NCI-H1417 treated with DMSO at 0.1 percent for 48 hours (cell line): ENCODE measurements at regions not wholly inside any gene's neighbourhood (a gene's known extent, or its start where the extent isn't known, plus 50 kb on each side); places are given as distances from the start of the nearest gene placed in this dataset.

ENCODE experiments used
- DNase-seq: peaks from one replicate; lab custom pipeline; 2025; lab: John Stamatoyannopoulos, UW

DNA sequence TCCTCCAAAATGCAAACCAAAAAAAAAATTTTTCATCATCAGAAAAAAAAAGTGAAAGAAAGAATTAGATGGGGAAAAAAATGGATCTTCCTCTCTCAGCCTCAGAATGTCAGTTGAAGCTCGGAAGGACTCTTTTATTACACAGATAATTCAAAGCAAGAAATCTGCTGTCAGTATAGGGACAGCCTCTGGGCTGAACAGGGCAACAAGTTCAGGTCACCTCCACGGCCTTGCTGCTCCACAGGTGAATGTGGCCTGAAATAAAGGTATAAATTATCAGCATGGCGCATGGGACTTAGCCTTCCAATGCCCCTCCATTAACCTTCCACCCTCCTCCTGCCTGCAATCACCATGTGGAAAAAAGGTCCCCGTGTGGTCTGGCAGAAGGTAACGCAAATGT, 316.8 kb upstream of the POU3F3 start:
- DNase-seq = no peak

GRCh38 chr2:104538077-104538476, 315.8 kb upstream of the POU3F3 start:
- DNase-seq = no peak

DNA sequence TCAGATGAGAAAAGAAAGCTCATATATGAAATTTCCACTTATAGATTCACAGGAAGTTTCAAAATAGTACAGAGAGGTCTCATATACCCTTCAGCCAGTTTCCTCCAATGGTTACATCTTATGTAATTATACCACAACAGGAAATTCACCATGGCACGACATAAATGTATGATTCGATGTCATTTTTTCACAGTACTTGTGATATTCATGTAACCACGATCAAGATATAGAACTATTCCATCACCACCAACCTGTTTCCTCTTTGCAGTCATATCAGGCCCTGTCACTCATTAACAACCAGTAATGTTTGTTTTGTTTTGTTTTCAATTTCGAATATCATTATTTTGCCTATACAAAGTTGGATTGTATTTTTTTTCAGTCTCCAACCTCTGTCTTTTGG, 314.3 kb upstream of the POU3F3 start:
- no peak for DNase-seq

DNA sequence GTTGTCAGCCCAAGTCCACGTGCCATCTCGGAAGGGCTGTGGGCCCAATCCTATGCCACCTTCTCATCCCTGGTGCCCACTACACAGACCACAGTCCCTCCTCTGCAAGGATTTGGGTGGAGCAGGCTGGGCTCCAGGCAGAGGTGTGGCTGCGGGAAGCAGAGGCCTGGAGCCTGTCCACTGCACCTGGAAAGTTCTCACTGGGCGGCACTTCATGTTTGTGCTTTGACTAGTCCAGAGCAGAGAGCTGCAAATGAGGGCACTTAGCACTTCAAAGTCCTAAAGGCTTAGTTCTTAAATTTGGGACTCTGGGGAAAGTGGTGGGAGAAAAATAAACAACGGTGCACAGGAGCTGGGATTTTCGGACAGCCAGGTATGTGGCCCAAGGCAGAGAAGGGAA, 308.9 kb upstream of the POU3F3 start:
- DNase-seq = no peak

GRCh38 chr2:104546537-104546936, 307.4 kb upstream of the POU3F3 start:
- no peak for DNase-seq

DNA sequence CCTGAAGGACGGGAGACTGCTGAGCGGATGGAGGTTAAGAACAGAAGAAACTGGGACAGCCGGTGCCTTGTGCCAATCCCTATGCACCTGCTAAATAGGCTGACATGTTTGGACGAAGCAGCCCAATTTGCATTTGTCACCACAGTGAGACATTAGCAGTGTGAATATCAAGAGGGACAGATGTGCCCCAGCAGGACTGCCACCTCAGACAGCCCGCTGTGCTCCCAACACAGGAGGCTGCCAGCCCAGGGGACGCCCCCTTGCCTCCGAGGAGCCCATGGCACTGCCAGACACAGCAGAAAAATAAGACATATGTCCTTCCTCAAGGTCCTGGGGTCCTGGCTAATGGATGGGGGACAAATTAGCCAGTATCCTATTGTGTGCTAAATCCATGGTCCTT, 306.7 kb upstream of the POU3F3 start:
- no peak for DNase-seq

DNA sequence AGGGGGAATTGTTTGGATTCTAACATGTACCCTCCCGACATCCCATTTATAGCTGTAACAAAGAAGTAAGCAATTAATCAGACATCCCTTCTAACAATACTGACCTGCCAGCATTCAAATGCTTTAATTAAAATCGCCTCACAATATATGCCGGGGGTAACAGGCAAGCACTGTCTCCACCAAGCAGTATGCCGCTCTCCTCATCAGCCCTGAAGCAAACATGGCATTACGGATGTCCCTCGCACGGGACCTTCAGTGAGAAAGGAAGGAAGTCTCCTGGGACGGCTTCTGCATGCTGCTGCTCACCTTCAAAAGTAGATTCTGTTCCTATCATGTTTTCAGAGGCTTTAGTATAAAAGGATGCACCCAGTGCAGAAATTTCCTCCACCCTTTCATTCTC, 292.7 kb upstream of the POU3F3 start:
- no peak for DNase-seq

DNA sequence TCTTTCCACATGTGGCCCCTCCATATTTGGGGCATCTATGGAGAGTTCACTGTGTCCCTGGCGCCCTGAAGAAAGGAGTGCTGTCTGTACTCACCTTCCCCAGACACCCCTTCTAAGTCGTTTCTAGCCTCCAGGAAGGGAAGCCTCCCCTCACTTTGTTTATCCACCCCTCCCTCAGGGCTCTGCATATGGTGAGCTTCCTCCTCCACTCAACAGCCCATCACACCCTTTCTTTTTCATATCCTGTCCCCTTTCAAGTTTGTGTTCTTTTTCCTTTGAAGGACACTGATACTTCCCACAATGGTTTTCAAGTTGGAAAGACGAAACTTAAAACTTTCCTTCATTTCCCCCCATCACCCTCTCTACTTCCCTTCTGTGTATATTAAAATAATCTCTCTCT, 291.4 kb upstream of the POU3F3 start:
- no peak for DNase-seq

DNA sequence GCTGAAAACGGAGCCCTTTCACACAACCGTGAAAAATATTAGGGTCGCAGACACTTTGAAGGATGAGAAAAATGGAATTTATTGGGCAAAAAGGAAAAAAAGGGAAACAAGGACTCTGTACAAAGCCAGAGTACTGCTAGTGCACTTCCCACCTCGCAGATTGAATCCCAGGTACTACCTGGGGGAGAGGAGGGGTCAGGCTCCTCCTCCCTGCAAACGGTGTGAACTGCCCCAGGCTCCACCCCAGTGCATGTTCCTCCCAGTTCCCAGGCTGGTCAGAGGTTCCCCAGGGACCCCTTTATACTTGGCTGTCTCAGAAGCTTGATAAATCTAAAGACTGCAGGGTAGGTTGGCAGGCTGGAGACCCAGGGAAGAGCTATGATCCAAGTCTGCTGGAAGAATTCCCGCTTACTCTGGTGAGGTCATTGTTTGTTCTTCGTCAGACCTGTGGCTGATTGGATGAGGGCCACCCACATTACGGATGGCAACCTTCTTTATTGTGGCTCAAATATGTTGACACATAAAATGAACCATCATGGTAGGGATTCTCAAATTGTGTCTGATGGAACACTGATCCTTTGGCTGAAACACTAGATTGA, 290.4 kb upstream of the POU3F3 start:
- DNase-seq = no peak

- DNase-seq = no peak
Measured at GRCh38 chr2:104568247-104568646, 285.7 kb upstream of the POU3F3 start.

GRCh38 chr2:104570259-104570658, 283.7 kb upstream of the POU3F3 start:
- DNase-seq = no peak

DNA sequence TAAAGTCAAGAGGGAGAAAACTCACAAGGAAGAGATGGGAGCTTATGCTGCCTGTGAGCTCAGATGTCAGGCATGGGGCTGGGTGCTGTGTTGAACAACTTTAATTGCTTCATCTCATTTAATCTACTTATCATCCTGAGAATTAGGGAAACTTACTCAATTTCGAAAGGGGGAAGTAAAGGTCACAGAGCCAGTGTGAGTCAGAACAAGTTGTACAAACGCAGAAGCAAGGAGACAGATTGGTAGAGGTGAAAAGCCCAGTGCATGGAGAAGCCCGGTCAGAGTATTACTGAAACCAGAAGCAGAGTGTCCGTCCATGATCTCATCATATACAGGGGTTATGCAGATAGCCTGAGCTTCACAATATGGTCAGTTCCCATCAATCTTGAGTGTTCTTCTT, 281.1 kb upstream of the POU3F3 start:
- no peak for DNase-seq

DNA sequence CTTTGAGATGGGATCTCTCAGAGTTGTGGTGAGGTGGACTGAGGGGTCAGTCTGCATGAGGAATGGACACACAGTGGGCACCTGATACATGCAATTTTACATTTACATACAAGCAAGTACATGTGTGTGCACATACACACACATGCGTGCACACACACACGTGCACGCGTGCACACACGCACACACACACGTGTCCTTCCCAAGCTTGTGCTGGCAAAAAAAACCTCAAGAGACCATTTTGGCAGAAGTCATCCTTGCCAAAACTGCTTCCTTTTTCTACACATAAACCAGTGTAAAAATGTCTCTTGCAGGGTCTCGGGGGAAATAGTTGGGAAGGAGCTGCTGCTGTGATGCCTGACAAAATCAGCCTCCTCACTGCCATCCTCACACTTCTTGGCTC, 279.5 kb upstream of the POU3F3 start:
- DNase-seq = no peak

DNA sequence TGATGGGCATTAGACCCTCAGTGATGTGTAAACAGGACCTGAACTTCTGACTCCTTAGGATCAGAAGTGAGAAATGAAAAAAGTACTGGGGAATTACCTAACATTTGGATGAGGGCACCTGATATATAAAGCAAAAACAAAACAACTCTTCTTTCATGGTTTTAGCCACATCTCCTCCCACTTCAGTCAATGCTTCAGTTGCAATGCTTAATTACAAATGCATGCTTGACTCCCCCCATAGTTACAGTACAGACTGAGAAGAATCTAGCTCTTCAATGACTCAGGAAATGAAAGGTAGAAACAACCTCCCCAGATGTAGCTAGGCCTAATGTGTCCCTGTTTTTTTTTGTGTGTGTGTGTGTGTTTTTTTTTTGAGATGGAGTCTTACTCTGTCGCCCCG, 276.8 kb upstream of the POU3F3 start:
- DNase-seq = no peak

GRCh38 chr2:104582471-104582870, 271.4 kb upstream of the POU3F3 start:
- DNase-seq = no peak

GRCh38 chr2:104583811-104584210, 270.1 kb upstream of the POU3F3 start:
- no peak for DNase-seq

DNA sequence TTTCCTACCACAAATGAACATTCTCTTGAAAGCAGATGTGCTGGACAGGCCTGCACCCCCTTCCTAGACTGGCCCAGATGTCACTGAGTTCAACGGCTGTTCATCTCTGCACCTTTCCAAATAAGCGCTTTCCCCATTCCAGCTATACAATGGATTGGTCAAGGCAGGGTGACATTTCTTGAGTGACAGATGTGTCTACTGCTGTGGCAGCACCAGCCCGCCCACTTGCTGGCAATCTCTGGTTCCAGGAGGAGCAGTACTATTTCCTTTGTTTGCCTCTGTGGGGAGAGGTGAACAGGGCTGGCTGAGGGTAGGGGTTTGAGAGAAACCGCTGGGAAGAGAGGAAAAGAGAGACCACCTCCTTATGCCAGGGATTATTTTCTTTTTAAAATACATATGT, 269.5 kb upstream of the POU3F3 start:
- no peak for DNase-seq

- DNase-seq = no peak
Measured at GRCh38 chr2:104595576-104595975, 258.3 kb upstream of the POU3F3 start.

DNA sequence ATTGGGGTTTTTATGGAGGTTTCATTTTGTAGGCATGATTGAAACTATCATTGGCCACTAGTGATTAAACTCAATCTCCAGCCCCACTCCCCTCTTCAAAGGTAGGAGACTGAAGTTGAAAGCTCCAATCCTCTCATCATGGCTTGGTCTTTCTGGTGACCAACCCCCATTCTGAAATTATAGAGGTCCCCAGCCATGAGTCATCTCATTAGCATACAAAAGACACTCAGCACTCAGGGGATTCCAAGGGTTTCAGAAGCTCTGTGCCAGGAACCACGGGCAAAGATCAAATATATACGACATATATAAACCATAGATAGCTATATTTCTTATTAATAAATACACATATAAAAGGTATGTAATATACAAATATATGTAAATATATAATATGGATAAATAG, 256.0 kb upstream of the POU3F3 start:
- no peak for DNase-seq

DNA sequence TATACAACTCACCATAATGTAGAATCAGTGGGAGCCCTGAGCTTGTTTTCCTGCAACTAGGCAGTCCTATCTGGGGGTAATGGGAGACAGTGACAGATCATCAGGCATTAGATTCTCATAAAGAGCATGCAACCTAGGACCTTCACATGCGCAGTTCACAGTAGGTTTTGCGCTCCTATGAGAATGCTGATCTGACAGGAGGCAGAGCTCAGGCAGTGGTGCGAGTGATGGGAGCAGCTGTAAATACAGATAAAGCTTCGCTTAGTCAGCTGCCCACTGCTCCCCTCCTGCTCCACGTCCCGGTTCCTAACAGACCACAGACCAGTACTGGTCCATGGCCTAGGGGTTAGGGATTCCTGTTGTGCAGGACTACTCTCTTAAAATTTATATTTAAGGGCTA, 255.3 kb upstream of the POU3F3 start:
- DNase-seq = no peak

GRCh38 chr2:104599787-104600510, 254.0 kb upstream of the POU3F3 start:
- no peak for DNase-seq

GRCh38 chr2:104606056-104606455, 247.9 kb upstream of the POU3F3 start:
- no peak for DNase-seq

- DNase-seq = no peak
Measured at GRCh38 chr2:104616856-104617255, 237.1 kb upstream of the POU3F3 start.

DNA sequence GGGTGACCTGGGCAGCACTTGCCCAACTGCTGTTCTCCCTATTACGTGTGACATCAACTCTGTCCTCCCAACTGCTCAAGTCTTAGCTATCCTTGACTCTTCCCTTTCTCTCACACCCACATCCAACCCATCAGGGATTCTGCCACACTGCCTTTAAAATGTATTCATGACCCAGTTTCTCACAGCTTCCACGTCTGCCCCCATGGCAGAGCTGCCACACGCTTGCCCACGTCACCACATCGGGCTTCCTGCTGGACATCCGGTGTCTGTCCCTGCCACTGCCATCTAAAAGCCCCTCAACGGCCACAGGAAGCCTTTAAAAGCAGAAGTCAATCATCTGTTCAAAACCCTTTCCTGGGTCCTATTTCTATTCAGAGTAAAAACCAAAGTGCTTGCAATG, 233.1 kb upstream of the POU3F3 start:
- no peak for DNase-seq
